Body of pancreas (tissue), 4 donors: ENCODE measurements at regions not wholly inside any gene's neighbourhood (a gene's known extent, or its start where the extent isn't known, plus 50 kb on each side); places are given as distances from the start of the nearest gene placed in this dataset.
"Not testable (repeated sequence)": the region's sequence is repeated elsewhere in the genome, so short reads cannot be mapped to it uniquely, and the experiment has no call there.

Experiments used
- ATAC-seq: fragments of 150-250 bp; one replicate; pipeline ENCODE4 v1.9.1; 2016
- DNase-seq, 4 donors: peaks; one replicate each; pipeline ENCODE4 v3.0.0-alpha.2; 2019
- H3K27ac ChIP-seq, 4 donors: fragments of 200-600 bp; sonication (generic); 1 replicate in 3 of 4; 2 replicates in 1 of 4; pipeline versions ENCODE4 v1.5.1 to v1.6.1; 2016 to 2019; ENCODE audit warnings: mild to moderate bottlenecking in 1 of 4, mixed read lengths in 1 of 4, moderate library complexity in 1 of 4
- H3K27me3 ChIP-seq, 2 donors: fragments of 200-600 bp; sonication (generic); one replicate each; pipeline ENCODE4 v1.6.0; 2016; ENCODE audit warnings: mild to moderate bottlenecking in 1 of 2
- H3K36me3 ChIP-seq, 2 donors: fragments of 200-600 bp; sonication (generic); replicated peaks in 1 of 2; 2 replicates each; pipeline ENCODE4 v1.5.1; 2016; ENCODE audit warnings: low read depth in 2 of 2; ENCODE audit not compliant: insufficient read depth in 1 of 2
- H3K4me1 ChIP-seq: fragments of 200-600 bp; sonication (generic); one replicate; pipeline ENCODE4 v1.6.0; 2016
- H3K4me3 ChIP-seq, 2 donors: fragments of 200-600 bp; sonication (generic); 1 replicate in 1 of 2; 2 replicates in 1 of 2; pipeline ENCODE4 v1.5.1; 2016 to 2019
- H3K9me3 ChIP-seq, 3 donors: fragments of 200-600 bp; sonication (generic); 1 replicate in 2 of 3; 2 replicates in 1 of 3; pipeline ENCODE4 v1.5.1; 2016
- CTCF ChIP-seq, 7 experiments: fragments of 450-650 bp in 4 of 7; fragments of 200-600 bp in 3 of 7; sonication (generic) in 3 of 7; IDR thresholded peaks; one replicate each; pipeline ENCODE4 v1.5.1; 2016 to 2019; ENCODE audit warnings: antibody characterized with exemption in 7 of 7
- POLR2A ChIP-seq, 3 donors: fragments of 450-650 bp; IDR thresholded peaks; one replicate each; pipeline ENCODE4 v1.6.1; 2016; ENCODE audit warnings: antibody characterized with exemption in 3 of 3, mild to moderate bottlenecking in 2 of 3
- WGBS, 2 donors: methylation state at CpG; one replicate each; pipeline ENCODE4 v1.1.5; 2017; 5-methylcytosine and 5-hydroxymethylcytosine counted together
- intact Hi-C: fragments of 100-400 bp; cut with DNase I; formaldehyde crosslinking; loops from one replicate; pipeline ENCODE4 v1.15.1; 2023

- intact Hi-C loops, result no loop called here
- no peak overlapping the region for H3K27ac ChIP-seq
- TF ChIP-seq POLR2A (IDR thresholded peaks at IDR 0.05) (no peak), CTCF (IDR thresholded peaks at IDR 0.05) (no peak)
These were observed 85.8 kb downstream of the FOXF2 start for GRCh38 chr6:1475174-1475573.

DNA sequence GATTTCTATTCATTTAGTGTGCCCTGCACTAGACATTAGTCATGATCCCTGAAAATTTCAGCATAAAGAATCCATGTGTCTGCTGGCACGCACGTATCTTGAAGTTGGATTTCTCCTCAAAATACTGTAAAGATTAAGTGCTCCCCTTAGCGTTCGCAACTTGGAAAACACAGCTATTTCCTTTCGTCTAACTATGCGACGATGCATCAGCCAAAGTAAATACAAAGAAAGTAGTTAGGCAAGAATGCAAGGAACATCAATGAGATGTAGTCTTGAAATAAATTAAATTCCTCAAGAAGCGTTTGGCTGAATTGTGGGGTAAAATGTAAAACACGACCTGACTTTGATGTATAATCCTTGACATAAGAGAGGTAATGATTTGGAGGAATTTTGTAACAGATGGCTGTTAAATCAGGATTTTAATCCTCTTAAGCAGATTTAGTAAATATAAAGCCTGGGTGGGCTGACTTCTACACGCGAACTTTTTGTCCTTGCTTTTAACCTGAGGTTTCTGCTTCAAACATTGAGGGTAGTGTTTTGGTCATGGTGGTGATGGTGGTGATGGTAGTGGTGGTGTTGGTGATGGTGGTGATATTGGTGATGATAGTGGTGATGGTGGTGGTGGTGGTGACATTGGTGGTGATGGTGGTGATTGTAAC, 88.2 kb downstream of the FOXF2 start:
- no peaks in the 10 kb centered on the region for H3K4me1 ChIP-seq
- 65 to 67% methylated on average over 11 of the region's 11 CpGs for WGBS, 2 donors
- no peak overlapping the region for H3K27ac ChIP-seq
- TF ChIP-seq POLR2A (IDR thresholded peaks at IDR 0.05) (no peak), CTCF (IDR thresholded peaks at IDR 0.05) (no peak)
- no peak for ATAC-seq
- intact Hi-C loops, result no loop called here
- H3K9me3 ChIP-seq, result no peaks in the 10 kb centered on the region
- H3K36me3 ChIP-seq, result no peaks in the 10 kb centered on the region
- H3K27me3 ChIP-seq, result no peaks in the 10 kb centered on the region
- DNase-seq, result no peak
- no peak overlapping the region for H3K4me3 ChIP-seq

More at GRCh38 chr6:1475174-1475573, 85.8 kb downstream of the FOXF2 start:
- H3K4me3 ChIP-seq, result no peak overlapping the region
- ATAC-seq (no peak), DNase-seq (no peak)
- no peaks in the 10 kb centered on the region for H3K9me3 ChIP-seq
- no peaks in the 10 kb centered on the region for H3K36me3 ChIP-seq
- no peaks in the 10 kb centered on the region for H3K27me3 ChIP-seq
- no peaks in the 10 kb centered on the region for H3K4me1 ChIP-seq
- WGBS, 2 donors, result 70 to 74% methylated on average over 1 of the region's 1 CpG

DNA sequence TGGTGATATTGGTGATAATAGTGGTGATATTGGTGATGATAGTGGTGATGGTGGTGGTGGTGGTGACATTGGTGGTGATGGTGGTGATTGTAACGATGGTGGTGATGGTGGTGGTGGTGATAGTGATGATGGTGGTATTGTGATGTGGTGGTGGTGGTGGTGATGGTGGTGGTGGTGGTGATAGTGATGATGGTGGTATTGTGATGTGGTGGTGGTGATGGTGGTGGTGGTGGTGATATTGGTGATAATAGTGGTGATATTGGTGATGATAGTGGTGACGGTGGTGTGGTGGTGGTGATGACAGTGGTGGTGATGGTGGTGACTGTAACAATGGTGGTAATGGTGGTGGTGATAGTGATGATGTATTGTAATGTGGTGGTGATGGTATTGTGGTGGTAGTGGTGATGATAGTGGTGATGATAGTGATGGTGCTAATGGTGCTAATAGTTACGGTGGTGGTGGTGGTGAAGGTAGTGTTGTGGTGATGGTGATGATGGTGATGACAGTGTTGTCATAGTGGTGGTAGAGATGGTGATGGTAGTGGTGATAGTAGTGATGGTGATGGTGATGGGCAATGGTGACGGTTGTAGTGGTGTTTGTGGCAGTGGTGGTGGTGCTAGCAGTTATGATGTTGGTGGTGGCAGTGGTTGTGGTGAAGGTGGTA, 88.9 kb downstream of the FOXF2 start:
- H3K36me3 ChIP-seq, H3K9me3 ChIP-seq, H3K27ac ChIP-seq, ATAC-seq, intact Hi-C loops, H3K27me3 ChIP-seq, H3K4me3 ChIP-seq, DNase-seq, H3K4me1 ChIP-seq: not testable (repeated sequence)
- WGBS, 2 donors, result 56 to 79% methylated on average over 4 of the region's 4 CpGs

- no peak for DNase-seq
- no peak for ATAC-seq
- intact Hi-C loops, result no loop called here
- Histone ChIP-seq H3K9me3 (no peaks in the 10 kb centered on the region), H3K36me3 (no peaks in the 10 kb centered on the region), H3K27ac (no peak overlapping the region), H3K27me3 (no peaks in the 10 kb centered on the region), H3K4me3 (no peak overlapping the region), H3K4me1 (no peaks in the 10 kb centered on the region)
- TF ChIP-seq CTCF (IDR thresholded peaks at IDR 0.05) (no peak), POLR2A (IDR thresholded peaks at IDR 0.05) (no peak)
- 60 to 80% methylated on average over 2 of the region's 2 CpGs for WGBS, 2 donors
These were observed 89.7 kb downstream of the FOXF2 start for GRCh38 chr6:1479095-1479494.

DNA sequence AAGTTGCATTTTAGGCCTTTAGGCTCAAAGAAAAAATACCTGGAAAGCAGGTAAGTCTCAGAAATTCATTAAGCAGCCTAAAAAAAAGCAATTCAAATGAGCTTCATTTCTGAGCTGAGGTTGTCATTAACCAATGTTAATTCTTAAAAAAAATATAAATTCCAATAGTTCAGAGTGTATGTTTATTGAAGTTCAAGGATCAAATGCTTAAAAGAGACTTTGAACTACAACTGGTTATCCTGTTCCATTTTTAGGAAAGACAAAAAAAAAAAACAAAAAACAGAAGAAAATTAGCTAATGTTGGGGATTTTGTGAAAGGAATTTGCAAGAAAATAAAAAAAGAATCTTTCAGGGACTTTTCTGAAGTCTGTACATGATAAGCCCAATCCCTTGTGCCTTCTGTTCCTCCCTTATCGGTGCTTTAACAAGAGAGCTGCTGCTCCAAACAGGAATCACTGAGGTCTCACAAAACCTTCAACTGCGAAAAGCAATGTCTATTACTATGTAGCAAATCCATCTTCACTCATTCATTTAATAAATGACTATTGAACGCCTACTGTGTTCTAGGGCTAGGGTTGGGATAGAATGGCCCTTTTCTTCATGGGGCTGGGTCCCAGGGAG, 90.3 kb downstream of the FOXF2 start:
- intact Hi-C loops, result no loop called here
- H3K27me3 ChIP-seq, result no peaks in the 10 kb centered on the region
- H3K9me3 ChIP-seq, result no peaks in the 10 kb centered on the region
- no peak for TF ChIP-seq CTCF (IDR thresholded peaks at IDR 0.05)
- no peak for TF ChIP-seq POLR2A (IDR thresholded peaks at IDR 0.05)
- H3K4me3 ChIP-seq, result no peak overlapping the region
- WGBS, 2 donors, result 62 to 83% methylated on average over 3 of the region's 3 CpGs
- no peak for ATAC-seq
- H3K27ac ChIP-seq, result no peak overlapping the region
- DNase-seq, result no peak
- H3K4me1 ChIP-seq, result no peaks in the 10 kb centered on the region
- no peaks in the 10 kb centered on the region for H3K36me3 ChIP-seq
